Limb (tissue), 2 donors: ENCODE measurements at regions not wholly inside any gene's neighbourhood (a gene's known extent, or its start where the extent isn't known, plus 50 kb on each side); places are given as distances from the start of the nearest gene placed in this dataset.
A peak's percentile ranks its signal among the peaks of the same experiment; 100 is the strongest.

Source experiments
- DNase-seq, 2 donors: peaks; one replicate each; pipeline ENCODE4 v3.0.0-alpha.2; 2016; ENCODE audit errors: extremely low spot score in 2 of 2

DNA sequence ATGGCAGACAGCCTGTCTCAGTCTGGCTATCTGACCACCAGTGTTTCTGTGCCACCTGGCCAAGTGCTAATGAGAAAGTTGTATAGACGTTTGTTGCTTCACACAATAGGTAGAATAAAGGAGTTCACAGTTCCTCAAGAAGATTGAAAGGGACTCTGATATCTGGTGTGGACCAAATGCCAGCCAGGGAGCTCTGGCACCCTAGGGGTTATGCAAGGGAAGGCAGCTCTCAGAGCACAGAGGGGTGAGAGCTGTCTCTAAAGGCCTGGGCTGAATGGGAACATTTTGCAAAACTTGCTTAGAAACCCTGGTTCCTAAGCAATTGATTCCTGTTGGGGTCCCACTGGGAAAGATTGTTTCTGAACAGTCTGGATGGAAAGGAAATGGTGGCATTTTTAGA, 553.8 kb downstream of the EPHA4 start:
- DNase-seq, result no peak

GRCh38 chr2:221019668-221020067, 552.4 kb downstream of the EPHA4 start:
- DNase-seq, result no peak

GRCh38 chr2:221022554-221022953, 549.5 kb downstream of the EPHA4 start:
- DNase-seq, result no peak

DNA sequence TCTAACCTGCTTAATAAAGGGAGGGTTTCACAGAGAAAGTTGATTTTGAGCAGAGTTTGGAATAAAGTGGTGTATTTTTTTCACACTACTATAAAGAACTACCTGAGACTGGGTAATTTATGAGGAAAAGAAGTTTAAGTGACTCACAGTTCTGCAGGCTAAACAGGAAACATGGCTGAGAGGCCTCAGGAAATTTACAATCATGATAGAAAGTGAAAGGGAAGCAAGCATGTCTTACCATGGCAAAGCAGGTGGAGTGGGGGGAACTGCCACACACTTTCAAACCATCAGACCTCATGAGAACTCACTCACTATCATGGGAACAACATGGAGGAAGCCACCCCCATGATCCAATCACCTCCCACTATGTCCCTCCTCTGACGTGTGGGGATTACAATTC, 546.7 kb downstream of the EPHA4 start:
- DNase-seq, result no peak

DNA sequence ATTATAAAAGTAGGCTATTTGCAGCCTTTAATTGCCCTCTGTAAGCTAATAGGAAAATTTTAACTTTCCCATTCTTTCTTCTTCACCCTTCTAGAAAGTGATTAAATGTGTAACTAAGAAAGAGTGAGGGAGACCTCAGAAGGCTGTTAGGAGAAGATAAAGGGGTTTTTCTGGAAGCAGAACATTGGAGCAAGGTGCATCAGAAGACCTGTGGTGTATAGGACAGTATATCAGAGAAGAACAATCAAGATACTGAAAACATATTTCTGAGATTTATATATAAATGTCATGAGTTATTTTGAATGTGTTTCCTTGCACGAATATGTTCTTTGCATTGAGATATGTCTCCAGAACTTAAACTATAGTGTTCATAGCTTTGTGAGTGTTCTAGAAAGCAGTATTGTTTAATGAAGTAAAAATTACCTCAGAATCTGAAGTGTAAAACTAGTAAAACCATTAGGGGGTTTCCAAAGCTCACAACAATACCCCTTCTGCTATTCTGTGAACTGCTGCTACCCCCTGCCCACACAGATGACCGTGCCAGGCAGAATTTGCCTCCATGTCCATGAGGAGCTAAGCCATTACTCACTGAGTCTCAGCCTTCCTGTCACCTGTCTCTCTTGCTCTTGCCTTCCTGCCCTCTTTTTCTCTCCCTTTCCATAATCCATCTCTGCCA, 537.9 kb downstream of the EPHA4 start:
- no peak for DNase-seq

- DNase-seq, result no peak
These were observed 537.1 kb downstream of the EPHA4 start for GRCh38 chr2:221034973-221035372.

- no peak for DNase-seq
These were observed 529.2 kb downstream of the EPHA4 start for GRCh38 chr2:221042926-221043325.

- DNase-seq, result no peak
These were observed 527.3 kb downstream of the EPHA4 start for GRCh38 chr2:221044781-221045180.

GRCh38 chr2:221050020-221050795, 521.9 kb downstream of the EPHA4 start:
- peak in 1 of 2 donors; percentile 21 for DNase-seq

GRCh38 chr2:221051162-221051561, 520.9 kb downstream of the EPHA4 start:
- no peak for DNase-seq

- DNase-seq, result no peak
These were observed 511.7 kb downstream of the EPHA4 start for GRCh38 chr2:221060376-221060775.

DNA sequence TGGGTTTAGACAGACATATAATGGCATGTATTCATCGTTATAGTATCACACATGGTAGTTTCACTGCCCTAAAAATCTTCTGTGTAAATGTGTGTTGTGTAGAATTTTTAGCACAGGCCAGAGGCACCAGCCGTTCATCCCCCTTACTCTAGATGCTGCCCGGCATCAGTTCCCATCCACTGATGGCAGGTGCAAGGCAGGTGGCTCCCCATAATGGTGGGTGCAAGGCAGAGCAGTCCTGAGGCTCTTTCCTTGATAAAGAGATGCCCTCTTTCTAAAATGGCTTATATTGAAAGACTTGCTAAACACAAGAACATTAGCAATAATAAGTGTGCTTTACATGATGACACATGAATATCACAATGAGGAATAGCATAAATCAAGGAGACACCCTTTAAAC, 508.5 kb downstream of the EPHA4 start:
- DNase-seq, result no peak

DNA sequence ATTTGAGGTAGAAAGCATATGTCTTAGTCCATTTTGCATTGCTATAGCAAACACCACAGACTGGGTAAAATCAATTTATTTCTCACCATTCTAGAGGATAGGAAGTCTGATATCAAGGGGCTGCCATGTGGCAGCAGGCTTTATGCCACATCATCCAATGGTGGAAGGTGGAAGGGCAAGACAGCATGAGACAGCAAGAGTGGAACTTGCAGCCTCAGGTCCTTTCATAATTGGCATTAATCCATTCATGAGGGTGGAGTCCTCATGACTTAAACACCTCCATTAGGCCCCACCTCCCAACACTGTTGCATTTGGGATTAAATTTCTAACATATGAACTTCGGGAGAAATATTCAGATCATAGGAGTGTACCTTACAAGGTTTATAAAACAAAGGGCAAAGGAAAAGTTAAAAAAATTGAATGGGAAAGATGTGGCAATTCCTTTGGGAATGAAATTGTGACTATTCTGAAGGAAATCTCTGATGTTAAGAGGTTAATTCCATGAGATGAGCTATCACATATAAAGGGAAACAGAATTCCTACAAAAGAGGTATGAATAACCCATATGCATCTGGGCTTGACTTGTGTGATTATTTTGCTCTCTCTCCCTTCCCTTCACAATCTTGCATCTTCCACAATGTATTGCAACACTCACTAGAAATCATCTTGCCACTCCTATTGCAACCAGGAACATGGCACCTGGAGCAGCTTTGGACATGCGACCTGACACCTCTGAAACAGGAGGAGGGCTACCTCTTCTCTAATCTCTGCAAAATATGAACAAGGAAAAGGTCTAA, 507.8 kb downstream of the EPHA4 start:
- no peak for DNase-seq

DNA sequence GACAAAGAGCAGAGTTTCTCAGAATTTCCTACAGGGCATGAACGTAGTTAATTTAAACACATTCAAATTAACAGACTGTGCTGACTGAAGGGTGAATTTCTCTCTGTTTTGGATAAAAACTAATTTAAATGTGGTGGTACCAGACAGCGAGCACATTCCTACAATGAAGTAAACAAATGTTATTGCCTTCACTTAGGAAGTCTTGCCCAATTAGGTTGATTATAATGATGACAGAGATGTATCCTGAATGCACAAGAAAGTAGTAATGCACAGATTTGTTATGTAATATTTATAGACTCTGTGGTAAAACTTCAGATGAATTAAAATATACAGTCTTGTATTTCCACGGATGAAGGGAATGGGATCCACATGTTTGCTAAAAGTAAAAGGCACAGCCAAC, 507.2 kb downstream of the EPHA4 start:
- DNase-seq, result no peak

GRCh38 chr2:221068123-221068522, 504.0 kb downstream of the EPHA4 start:
- no peak for DNase-seq

- DNase-seq, result no peak
These were observed 502.0 kb downstream of the EPHA4 start for GRCh38 chr2:221070106-221070505.

DNA sequence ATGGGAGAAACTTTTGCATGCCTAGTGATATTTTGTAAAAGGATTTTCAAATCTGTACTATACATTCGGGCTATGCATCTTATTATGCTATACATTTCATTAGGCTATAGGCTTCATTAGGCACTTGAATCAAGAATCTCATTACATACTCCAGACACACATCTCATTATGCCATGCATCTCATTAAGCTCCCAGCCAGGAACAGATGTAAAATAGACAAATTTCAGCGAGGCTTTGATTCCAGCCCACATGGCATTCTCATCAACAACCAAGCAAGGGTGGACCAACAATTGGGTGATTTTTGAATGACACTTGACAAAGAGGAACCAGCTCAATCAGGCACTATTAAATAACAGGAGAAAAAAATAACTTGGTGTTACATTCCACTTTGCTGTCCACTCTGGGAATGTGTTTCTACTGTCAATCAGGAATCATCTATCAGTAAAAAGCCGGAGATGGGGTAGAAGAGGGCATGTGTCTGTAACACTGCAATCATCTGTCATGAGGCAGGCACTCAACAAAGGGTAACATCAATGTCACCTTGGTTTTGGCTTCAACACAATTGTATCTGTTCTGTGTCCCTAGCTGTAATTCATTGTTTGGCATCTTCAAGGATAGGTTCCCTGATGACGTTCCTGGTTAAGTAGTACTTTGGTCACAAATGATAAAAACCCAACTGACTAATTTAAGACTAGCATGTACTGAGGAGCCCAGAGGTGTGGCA, 498.6 kb downstream of the EPHA4 start:
- no peak for DNase-seq

DNA sequence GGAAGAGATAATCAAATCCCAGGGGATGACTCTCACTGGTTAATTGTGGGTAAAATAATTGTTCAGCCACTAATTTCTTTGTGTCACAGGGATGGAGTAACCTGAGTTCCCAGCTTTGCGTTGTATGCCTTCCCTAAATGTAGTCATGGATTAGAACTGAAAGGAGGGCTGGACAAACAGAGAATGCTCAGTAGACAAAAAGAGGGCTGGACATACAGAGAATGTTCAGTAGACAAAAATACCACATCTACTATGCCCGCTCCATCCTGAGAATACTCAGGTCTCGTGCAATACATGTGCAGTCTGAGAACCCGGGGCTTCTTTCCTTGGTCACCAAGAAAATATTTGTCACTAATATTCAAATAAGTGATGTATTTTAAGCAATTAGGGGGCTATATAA, 497.9 kb downstream of the EPHA4 start:
- DNase-seq, result no peak

GRCh38 chr2:221075203-221075602, 496.9 kb downstream of the EPHA4 start:
- DNase-seq, result peak in 1 of 2 donors; percentile 20

GRCh38 chr2:221077251-221077650, 494.9 kb downstream of the EPHA4 start:
- no peak for DNase-seq

DNA sequence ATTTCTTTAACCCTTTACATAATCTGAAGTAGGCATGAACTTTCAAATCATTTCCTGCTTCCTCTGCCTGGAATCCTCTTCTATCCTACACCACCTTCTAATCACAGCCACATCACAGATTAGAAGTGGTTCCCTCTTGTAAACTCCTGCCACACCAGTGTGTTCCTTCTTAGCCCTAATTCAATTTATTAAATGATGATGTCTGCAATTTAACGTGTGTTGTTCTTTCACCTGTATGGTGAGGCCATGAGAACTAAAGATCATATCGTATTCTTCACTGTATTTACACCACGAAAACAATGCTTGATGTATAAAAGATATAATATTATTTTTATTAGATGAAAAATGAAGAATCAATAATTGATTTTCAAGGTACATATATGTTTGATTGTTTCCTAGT, 494.3 kb downstream of the EPHA4 start:
- DNase-seq, result no peak
